Left colon (tissue), 2 donors: ENCODE measurements at regions not wholly inside any gene's neighbourhood (a gene's known extent, or its start where the extent isn't known, plus 50 kb on each side); places are given as distances from the start of the nearest gene placed in this dataset.
"Not testable (repeated sequence)": the region's sequence is repeated elsewhere in the genome, so short reads cannot be mapped to it uniquely, and the experiment has no call there.

Source experiments
- ATAC-seq: fragments of 200-7000 bp; cut with Tn5 transposase; one replicate; pipeline ENCODE4 v1.9.1; 2020; ENCODE audit warnings: mild to moderate bottlenecking, moderate library complexity
- DNase-seq, 2 donors: peaks; one replicate each; pipeline ENCODE4 v3.0.0-alpha.2; 2020
- intact Hi-C, 2 donors: fragments of 100-400 bp; cut with DNase I in 1 of 2; cut with micrococcal nuclease in 1 of 2; formaldehyde crosslinking; loops; one replicate each; pipeline versions ENCODE4 v1.11.2 to v1.14.0; 2022; cut with DNase I, micrococcal nuclease
- donor health status: DM: no; HTN: no; CAD: no.
- donor health status: DM: yes; HTN: yes; CAD: no.

- intact Hi-C loops: no loop called here
Measured at GRCh38 chr1:78334114-78334513, 156.7 kb upstream of the PTGFR start.

GRCh38 chr1:78334952-78335351 is 155.8 kb upstream of the PTGFR start:
- intact Hi-C loops: no loop called here
- ATAC-seq (no peak), DNase-seq (no peak)

More at GRCh38 chr1:78334114-78334513, 156.7 kb upstream of the PTGFR start:
- ATAC-seq (no peak), DNase-seq (no peak)

DNA sequence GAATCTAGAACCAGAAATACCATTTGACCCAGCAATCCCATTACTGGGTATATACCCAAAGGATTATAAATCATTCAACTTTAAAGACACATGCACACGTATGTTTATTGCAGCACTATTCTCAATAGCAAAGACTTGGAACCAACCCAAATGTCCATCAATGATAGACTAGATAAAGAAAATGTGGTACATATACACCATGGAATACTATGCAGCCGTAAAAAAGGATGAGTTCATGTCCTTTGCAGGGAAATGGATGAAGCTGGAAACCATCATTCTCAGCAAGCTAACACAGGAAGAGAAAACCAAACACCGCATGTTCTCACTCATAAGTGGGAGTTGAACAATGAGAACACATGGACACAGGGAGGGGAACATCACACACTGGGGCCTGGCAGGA is 154.0 kb upstream of the PTGFR start:
- DNase-seq, ATAC-seq, intact Hi-C loops: not testable (repeated sequence)

GRCh38 chr1:78339490-78339889 is 151.3 kb upstream of the PTGFR start:
- no peak for ATAC-seq
- no peak for DNase-seq
- intact Hi-C loops: no loop called here

DNA sequence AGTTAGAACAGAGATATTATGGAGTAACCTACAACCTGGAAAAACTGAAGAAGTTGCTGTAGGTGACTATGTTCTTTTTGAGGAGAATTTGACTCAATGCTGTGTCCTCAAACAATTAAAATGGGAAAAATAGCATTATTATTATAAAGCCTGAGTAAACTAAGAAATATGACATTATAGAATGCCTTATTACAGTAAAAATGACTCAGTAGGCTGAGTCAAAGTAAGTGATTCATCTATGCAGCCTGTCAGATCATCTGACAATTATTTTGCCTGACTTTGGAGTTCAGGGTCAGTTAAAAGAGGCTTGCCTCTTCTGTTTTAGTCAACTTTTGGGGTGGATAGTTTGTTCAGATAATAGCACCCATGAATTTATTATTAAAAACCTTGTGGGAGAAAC is 150.8 kb upstream of the PTGFR start:
- intact Hi-C loops: no loop called here

DNA sequence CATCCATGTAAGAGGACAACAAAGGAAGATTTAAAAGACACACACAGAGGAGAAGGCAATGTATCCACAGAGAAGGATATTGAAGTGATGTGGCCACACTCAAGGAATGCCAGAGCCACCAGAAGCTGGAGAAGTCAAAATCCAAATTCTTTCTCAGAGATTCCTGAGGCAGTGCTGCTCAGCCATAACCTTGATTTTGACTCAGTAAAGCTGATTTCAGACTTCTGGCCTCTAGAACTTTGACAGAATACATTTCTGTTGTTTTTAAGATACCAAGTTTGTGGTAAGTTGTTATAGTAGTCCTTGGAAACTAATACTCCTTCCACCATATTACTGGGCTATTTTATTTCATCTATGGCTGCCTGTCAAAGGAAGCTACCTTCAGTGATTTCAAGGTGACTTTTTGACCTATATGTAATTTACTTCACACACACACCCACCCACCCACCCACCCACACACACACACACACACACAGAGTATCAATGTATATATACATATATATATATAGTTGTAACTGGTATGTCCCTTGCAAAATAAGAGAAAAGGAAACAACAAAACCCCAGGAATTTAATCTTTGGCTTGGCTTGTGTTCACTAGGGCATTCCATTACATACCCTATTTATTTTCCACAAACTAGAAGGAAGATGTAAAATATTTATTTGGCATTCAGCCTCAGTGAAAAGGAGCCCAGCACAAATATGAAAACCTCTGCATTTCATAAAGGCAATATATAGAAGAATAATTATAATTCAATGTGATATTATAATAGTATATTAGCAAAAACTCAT is 142.1 kb upstream of the PTGFR start:
- intact Hi-C loops: no loop called here
- ATAC-seq (no peak), DNase-seq (no peak)

More for the DNA sequence above, 150.8 kb upstream of the PTGFR start:
- DNase-seq (no peak), ATAC-seq (no peak)

GRCh38 chr1:78351551-78352216 is 139.1 kb upstream of the PTGFR start:
- DNase-seq (no peak), ATAC-seq (no peak)
- intact Hi-C loops: no loop called here

GRCh38 chr1:78355656-78356055 is 135.1 kb upstream of the PTGFR start:
- DNase-seq (no peak), ATAC-seq (no peak)
- intact Hi-C loops: no loop called here

GRCh38 chr1:78358165-78358564 is 132.6 kb upstream of the PTGFR start:
- no peak for DNase-seq
- intact Hi-C loops: no loop called here
- ATAC-seq: no peak

- intact Hi-C loops: no loop called here
- no peak for DNase-seq
- ATAC-seq: no peak
Measured at GRCh38 chr1:78359666-78360065, 131.1 kb upstream of the PTGFR start.

DNA sequence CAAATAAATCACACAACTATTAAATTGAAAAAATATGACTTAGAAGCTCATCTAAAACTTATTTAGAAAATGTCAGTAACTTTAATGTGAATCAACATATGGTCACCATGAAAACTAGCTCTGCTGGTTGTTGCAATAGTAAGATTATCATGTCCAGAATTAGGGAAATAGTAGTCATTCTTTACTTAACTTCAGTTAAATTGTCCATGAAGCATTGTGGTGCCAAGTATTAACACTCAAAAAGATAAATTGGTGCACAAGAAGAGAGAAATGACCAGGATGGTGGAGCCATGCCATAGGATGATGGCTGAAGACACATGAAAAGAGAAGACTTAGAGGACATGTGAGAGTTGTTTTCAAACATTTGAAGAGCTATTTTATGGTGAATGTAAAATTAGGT is 130.2 kb upstream of the PTGFR start:
- intact Hi-C loops: no loop called here
- DNase-seq: no peak
- ATAC-seq: no peak

DNA sequence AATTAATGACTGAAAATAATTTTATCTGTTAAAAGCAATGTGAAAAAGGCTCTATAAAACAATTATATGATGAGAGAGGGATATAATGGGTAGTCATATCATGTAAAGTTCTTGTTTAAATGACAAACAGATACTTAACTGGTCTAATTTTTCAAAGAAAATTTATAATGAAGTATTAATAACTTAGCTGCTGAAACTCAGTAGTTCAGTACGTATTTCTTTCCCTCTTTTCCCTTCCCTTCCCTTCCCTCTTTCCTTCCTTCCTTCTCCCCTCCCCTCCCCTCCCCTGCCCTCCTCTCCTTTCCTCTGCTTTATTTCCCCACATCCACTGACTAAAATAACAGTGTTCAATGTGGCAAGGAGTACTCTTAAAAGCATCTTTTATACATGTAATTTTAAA is 123.1 kb upstream of the PTGFR start:
- ATAC-seq (no peak), DNase-seq (no peak)
- intact Hi-C loops: no loop called here

- intact Hi-C loops: no loop called here
- no peak for ATAC-seq
- DNase-seq: no peak
Measured at GRCh38 chr1:78369546-78369945, 121.2 kb upstream of the PTGFR start.

DNA sequence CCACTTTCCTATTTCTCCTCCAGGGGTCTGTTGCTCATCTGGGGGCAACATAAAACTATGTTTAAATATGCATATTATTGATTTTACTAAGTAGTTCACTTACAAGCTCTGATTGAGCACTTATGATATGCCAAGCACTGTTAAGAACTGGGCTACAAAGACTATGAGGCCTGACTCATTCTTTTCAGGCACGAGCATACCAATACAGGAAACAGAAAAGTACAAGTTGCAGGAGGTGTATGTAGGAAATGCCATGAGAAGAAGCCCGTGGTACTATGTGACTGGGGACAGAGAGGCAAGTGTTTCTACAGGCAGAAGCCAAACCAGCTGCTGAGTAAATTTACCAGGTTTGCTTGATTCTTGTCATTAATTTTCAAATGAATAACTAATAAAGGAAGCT is 120.4 kb upstream of the PTGFR start:
- ATAC-seq: no peak
- intact Hi-C loops: no loop called here

GRCh38 chr1:78370779-78371482 is 119.8 kb upstream of the PTGFR start:
- no peak for ATAC-seq
- intact Hi-C loops: no loop called here

More for the DNA sequence above, 120.4 kb upstream of the PTGFR start:
- no peak for DNase-seq

GRCh38 chr1:78373676-78374075 is 117.1 kb upstream of the PTGFR start:
- ATAC-seq (no peak), DNase-seq (no peak)
- intact Hi-C loops: no loop called here

More at GRCh38 chr1:78370779-78371482, 119.8 kb upstream of the PTGFR start:
- no peak for DNase-seq

- intact Hi-C loops: no loop called here
- DNase-seq (no peak), ATAC-seq (no peak)
Measured at GRCh38 chr1:78375996-78376395, 114.8 kb upstream of the PTGFR start.

DNA sequence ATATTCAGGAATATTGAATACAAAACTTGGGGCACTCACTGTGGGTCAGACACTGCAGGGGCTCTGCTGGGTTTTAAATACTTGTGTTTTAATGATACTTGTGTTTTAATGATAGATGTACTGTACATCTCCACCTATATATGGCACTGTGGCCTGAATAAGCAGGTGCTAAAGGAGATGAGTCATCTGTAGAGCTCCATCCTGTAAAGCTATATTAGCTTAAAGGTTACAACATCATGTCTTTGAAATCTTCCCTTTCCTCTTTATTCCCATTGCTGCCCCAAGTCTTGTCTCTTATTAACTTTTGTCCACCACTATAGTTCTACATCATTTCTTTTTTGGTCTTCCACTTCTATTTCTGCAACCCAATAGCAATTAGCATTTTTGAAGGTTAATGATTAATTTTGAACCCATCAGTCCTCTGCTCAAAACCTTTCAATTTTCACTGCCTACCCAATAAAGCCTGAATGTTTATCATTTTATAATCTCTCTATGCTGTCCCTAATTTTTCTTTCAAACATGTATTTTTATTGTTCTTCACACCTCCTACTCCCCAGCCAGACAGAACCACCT is 113.3 kb upstream of the PTGFR start:
- ATAC-seq (no peak), DNase-seq (no peak)
- intact Hi-C loops: no loop called here

GRCh38 chr1:78383923-78384322 is 106.9 kb upstream of the PTGFR start:
- intact Hi-C loops: no loop called here
- DNase-seq: no peak
- ATAC-seq: no peak
